SU-DHL-6 (cell line): ENCODE measurements at regions not wholly inside any gene's neighbourhood (a gene's known extent, or its start where the extent isn't known, plus 50 kb on each side); places are given as distances from the start of the nearest gene placed in this dataset.

Experiments used
- CTCF ChIP-seq: fragments of 200-600 bp; sonication (generic); IDR thresholded peaks from one replicate; pipeline ENCODE4 v1.5.1; 2017; ENCODE audit warnings: antibody characterized with exemption, mild to moderate bottlenecking, low read length, moderate library complexity; ENCODE audit not compliant: insufficient read depth, poor library complexity, severe bottlenecking
- EZH2phosphoT487 ChIP-seq: fragments of 200-600 bp; sonication (generic), shearing (Covaris generic); conservative IDR thresholded peaks from 2 replicates; pipeline ENCODE4 v1.6.1; 2018; ENCODE audit warnings: mild to moderate bottlenecking, antibody characterized with exemption, low read length, moderate library complexity, mixed read lengths

- TF ChIP-seq CTCF (no peak), EZH2phosphoT487 (no peak)
These were observed 138.2 kb upstream of the MKLN1 start for GRCh38 chr7:131189488-131189887.
